GM18867 (cell line): ENCODE measurements at regions not wholly inside any gene's neighbourhood (a gene's known extent, or its start where the extent isn't known, plus 50 kb on each side); places are given as distances from the start of the nearest gene placed in this dataset.

ENCODE experiments used
- ATAC-seq: cut with Tn5 transposase; IDR thresholded peaks from one replicate; pipeline ENCODE4 v1.9.1; 2021; ENCODE audit warnings: mild to moderate bottlenecking, moderate library complexity; ENCODE audit not compliant: unreplicated experiment

GRCh38 chr5:165627548-165628170, 2122.2 kb downstream of the MAT2B start:
- ATAC-seq: no peak

GRCh38 chr5:165630261-165630778, 2124.9 kb downstream of the MAT2B start:
- ATAC-seq: peak; percentile 90

- no peak for ATAC-seq
These were observed 2125.8 kb downstream of the MAT2B start for GRCh38 chr5:165631235-165631634.

GRCh38 chr5:165642366-165642765, 2136.9 kb downstream of the MAT2B start:
- ATAC-seq: no peak

- ATAC-seq: no peak
These were observed 2160.4 kb downstream of the MAT2B start for GRCh38 chr5:165665735-165666400.

- ATAC-seq: no peak
These were observed 2168.1 kb downstream of the MAT2B start for GRCh38 chr5:165673499-165673898.

GRCh38 chr5:165695796-165696195, 2190.4 kb downstream of the MAT2B start:
- ATAC-seq: no peak

- ATAC-seq: no peak
These were observed 2200.5 kb downstream of the MAT2B start for GRCh38 chr5:165705960-165706359.

GRCh38 chr5:165712011-165712410, 2206.6 kb downstream of the MAT2B start:
- ATAC-seq: no peak

GRCh38 chr5:165714598-165714997, 2209.2 kb downstream of the MAT2B start:
- no peak for ATAC-seq

GRCh38 chr5:165720901-165721300, 2215.5 kb downstream of the MAT2B start:
- ATAC-seq: no peak

GRCh38 chr5:165722401-165722800, 2217.0 kb downstream of the MAT2B start:
- ATAC-seq: no peak

GRCh38 chr5:165723931-165724330, 2218.5 kb downstream of the MAT2B start:
- ATAC-seq: no peak

- ATAC-seq: no peak
These were observed 2223.0 kb downstream of the MAT2B start for GRCh38 chr5:165728425-165728824.

GRCh38 chr5:165735388-165735787, 2230.0 kb downstream of the MAT2B start:
- no peak for ATAC-seq

- no peak for ATAC-seq
These were observed 2233.8 kb downstream of the MAT2B start for GRCh38 chr5:165739079-165739741.

GRCh38 chr5:165757791-165758190, 2252.4 kb downstream of the MAT2B start:
- ATAC-seq: no peak

GRCh38 chr5:165775111-165775510, 2269.7 kb downstream of the MAT2B start:
- ATAC-seq: no peak

- ATAC-seq: no peak
These were observed 2274.1 kb downstream of the MAT2B start for GRCh38 chr5:165779505-165779904.

- no peak for ATAC-seq
These were observed 2275.5 kb downstream of the MAT2B start for GRCh38 chr5:165780901-165781300.

- ATAC-seq: no peak
These were observed 2276.3 kb downstream of the MAT2B start for GRCh38 chr5:165781738-165782137.

- ATAC-seq: no peak
These were observed 2277.6 kb downstream of the MAT2B start for GRCh38 chr5:165783024-165783423.
